Fibroblast of mammary gland (primary cell): ENCODE measurements at regions not wholly inside any gene's neighbourhood (a gene's known extent, or its start where the extent isn't known, plus 50 kb on each side); places are given as distances from the start of the nearest gene placed in this dataset.

Experiments
- DNase-seq: peaks from one replicate; pipeline ENCODE4 v3.0.0-alpha.2; 2010; ENCODE audit warnings: low read depth
- H3K4me3 ChIP-seq: 2 replicates; pipeline ENCODE4 v1.5.1; 2011; ENCODE audit warnings: low read depth, mild to moderate bottlenecking, low read length, moderate library complexity; ENCODE audit not compliant: control insufficient read depth
- CTCF ChIP-seq: conservative IDR thresholded peaks from 2 replicates; pipeline ENCODE4 v1.5.1; 2011; ENCODE audit warnings: low read depth, low read length, inconsistent platforms; ENCODE audit not compliant: control insufficient read depth, insufficient read depth

- DNase-seq, result no peak
- H3K4me3 ChIP-seq, result no peak overlapping the region
- TF ChIP-seq CTCF, result no peak
These were observed 180.8 kb downstream of the SH3BP4 start for GRCh38 chr2:235132651-235133050.

GRCh38 chr2:235133837-235134236 lies 182.0 kb downstream of the SH3BP4 start:
- no peak for TF ChIP-seq CTCF
- no peak for DNase-seq
- H3K4me3 ChIP-seq, result no peak overlapping the region

- no peak overlapping the region for H3K4me3 ChIP-seq
- no peak for TF ChIP-seq CTCF
- no peak for DNase-seq
These were observed 182.6 kb downstream of the SH3BP4 start for GRCh38 chr2:235134420-235134819.

- no peak for DNase-seq
- TF ChIP-seq CTCF, result no peak
- H3K4me3 ChIP-seq, result no peak overlapping the region
These were observed 183.6 kb downstream of the SH3BP4 start for GRCh38 chr2:235135195-235135965.

- no peak overlapping the region for H3K4me3 ChIP-seq
- DNase-seq, result peak; percentile 82
- TF ChIP-seq CTCF, result peak; percentile 82
These were observed 184.3 kb downstream of the SH3BP4 start for GRCh38 chr2:235135990-235136561.

- no peak for DNase-seq
- H3K4me3 ChIP-seq, result no peak overlapping the region
- TF ChIP-seq CTCF, result no peak
These were observed 186.5 kb downstream of the SH3BP4 start for GRCh38 chr2:235138339-235138738.
